ENCODE measurements at regions not wholly inside any gene's neighbourhood (a gene's known extent, or its start where the extent isn't known, plus 50 kb on each side); places are given as distances from the start of the nearest gene placed in this dataset.
"Not testable (repeated sequence)": the region's sequence is repeated elsewhere in the genome, so short reads cannot be mapped to it uniquely, and the experiment has no call there.

DNA sequence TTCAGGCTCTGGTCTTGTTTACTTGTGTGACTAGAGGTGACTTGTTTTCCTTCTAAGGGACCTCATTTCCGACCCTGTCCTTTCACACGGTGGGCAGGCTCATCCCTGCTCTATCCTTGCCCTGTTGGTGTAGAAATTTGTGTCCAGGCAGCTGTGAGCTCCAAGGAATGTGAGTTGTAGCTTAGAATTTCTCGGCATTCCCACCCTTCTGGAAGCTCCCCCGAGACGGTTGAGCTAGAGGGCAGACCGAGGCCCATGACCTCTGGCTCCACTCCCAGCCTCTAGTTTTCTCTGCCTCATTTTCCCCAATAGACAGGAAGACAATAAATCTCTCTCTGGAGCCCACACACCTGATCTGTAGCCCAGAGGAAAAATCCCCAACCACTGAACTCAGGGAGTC lies 100.9 kb downstream of the NAV1 start:
- DNase-seq: no peak

DNA sequence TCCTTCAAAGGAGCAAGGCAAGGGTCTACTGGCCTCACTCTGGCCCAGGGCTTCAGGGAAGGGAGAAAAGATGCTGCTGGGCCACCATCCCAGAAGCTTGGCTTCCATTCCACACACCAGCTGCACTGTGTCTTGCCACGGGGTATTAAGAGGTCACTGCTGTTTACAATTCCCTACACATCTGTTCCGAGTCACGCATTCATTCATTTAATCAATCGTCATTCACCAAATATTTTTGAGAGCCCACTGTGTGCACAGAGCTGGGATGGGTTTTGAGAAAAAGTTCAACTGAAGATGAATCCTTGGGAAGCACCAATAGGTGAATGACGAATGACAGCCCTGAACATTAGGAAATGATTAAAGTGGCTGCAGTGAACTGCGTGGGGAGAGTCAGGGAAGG lies 101.7 kb downstream of the NAV1 start:
- no peak for DNase-seq

DNA sequence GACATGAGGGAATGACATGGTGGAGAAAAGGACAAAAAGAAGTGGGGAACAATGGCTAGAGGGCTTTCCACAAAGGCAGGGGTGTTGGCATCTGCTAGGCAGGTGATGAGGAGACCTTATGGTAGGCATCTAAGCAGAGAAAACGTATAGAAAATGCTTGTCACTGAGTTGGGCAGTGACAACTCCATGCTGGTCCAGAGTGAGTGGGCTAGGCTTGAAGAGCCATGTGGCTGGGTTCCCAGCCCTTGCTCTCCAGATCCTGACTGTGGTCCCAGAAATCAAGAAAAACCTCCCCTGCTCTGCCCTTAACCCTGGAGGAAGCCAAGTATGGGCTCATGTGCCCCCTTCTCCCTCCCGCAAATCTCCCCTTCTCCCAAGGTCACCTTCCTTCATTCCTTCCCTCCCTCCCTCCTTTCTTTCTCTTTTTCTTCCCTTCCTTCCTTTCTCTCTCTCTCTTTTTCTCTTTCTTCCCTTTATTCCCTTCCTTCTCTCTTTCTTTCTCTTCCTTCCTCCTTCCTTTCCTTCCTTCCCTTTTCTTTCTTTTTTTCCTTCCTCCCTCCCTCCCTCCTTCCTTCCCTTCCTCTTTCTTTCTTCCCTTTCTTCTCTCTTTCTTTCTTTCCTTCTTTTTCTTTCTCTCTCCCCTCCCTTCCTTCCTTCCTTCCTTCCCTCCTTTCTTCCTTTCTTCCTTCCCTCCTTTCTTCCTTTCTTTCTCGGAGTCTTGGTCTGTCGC lies 102.8 kb downstream of the NAV1 start:
- DNase-seq: no peak

DNA sequence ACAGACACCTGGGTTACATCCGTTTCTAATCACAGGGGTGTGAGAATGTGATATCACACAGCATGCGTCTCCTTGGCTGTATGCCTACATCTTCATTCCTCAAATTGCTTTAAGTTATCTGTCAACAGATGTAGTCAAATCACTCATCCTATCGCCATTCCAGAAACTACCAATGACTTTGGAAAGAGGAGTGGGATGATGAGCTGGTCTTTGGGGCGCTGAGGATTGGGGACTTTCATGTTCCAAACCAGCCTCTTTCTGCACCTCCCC lies 104.8 kb downstream of the NAV1 start:
- DNase-seq: no peak

DNA sequence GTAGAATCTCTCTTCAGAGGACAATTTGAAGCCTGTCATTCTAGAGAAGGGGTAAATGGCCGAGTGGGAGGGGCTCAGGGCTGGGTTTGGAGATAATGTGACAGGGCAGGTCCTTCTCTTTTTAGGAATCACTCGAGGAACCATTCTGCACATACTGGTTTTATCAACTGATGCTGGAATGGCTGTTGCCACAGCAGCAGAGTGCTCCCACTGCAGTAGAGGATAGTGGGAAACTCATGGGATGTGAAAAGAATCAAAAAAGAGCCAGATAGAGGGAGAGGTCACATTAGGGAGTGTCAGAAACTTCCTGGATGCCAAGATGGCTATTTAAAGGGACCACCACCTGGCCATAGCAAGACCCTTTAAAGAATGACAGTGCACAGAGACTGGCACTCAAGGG lies 105.3 kb downstream of the NAV1 start:
- DNase-seq: no peak

DNA sequence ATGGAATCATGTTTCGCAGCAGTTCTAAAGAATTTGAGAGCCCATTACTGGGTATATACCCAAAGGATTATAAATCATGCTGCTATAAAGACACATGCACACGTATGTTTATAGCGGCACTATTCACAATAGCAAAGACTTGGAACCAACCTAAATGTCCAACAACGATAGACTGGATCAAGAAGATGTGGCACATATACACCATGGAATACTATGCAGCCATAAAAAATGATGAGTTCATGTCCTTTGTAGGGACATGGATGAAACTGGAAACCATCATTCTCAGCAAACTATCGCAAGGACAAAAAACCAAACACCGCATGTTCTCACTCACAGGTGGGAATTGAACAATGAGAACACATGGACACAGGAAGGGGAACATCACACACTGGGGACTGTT lies 106.1 kb downstream of the NAV1 start:
- DNase-seq: not testable (repeated sequence)

DNA sequence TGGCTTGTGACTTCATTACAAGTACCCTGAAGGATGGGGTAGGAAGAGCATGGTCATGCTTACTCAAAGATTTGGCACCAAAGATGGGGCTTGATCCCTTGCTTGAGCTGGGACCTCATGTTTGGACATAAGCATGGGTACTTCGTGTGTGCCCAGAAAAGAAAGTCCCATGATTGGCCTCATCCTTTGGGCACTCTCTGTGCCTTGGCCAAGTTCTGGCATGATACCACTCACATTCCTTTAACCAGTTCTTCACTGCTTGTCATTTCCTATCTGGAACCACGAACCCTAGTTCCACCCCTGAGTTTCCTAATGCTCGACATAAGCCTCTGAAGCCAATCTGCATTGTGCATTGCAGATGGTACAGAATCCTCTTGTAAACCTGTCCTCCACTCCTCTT lies 107.0 kb downstream of the NAV1 start:
- DNase-seq: no peak

DNA sequence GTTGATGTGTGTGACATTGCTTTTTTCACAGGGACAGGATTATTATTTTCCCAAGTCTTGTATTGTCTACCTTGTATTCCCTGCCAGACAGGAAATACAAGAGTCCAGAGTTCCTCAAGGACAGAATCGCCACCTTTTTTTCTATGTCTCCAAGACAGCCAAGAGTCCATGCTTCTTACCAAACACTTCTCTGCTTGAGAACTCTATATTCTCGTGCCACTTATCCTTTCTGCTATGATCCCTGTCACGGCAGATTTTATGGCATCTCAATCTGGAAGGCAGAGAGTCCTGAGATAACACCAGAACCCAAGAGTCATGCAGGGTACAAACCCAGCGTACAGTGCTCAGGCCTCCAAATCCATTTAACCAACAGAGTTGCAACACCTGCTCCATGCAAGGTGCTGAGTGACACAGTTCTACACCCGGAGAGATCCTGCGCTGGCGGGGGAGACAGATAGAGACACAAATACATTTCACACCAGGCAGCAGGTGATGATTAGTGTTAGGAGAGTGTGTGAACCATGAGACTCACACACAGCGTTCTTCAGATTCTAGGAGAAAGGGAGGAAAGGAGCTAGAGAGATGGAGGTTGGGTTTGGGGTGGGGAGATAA lies 107.6 kb downstream of the NAV1 start:
- no peak for DNase-seq

DNA sequence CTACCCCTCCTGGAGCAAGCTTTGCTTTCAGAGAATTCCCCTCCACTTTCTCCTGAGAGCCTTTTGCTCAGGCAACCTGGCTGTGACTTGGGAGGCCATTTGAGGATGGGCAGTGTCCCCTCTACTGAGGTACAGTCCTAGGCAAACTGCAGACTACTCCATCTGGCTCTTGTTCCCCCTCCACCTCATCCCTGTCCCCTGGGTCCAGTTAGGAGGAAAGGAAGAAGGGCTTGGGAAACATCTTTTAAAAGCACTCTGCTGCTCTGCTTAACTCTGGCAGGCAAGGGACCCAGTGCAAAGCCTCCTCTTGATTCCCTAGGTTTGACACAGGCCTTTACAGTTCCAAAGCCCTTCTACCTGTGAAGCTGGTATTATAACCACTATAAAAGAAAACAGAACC lies 108.2 kb downstream of the NAV1 start:
- DNase-seq: no peak

DNA sequence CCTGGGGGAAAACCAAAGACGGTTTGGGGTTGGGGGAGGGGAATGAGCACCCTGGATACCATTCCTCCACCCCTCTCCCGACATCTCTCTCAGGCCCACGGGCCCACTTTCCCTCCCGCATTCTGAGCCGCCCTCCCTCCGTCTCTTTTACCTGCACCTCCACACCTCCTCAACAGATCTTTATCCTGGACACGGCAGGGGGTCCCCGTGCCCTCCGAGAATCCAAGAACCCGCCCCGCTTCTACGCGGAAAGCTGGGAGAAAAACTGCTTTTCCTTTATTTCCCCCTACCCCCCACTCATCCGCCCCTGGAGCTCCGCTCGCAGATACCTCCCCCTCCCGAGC lies 108.8 kb downstream of the NAV1 start:
- DNase-seq: no peak

DNA sequence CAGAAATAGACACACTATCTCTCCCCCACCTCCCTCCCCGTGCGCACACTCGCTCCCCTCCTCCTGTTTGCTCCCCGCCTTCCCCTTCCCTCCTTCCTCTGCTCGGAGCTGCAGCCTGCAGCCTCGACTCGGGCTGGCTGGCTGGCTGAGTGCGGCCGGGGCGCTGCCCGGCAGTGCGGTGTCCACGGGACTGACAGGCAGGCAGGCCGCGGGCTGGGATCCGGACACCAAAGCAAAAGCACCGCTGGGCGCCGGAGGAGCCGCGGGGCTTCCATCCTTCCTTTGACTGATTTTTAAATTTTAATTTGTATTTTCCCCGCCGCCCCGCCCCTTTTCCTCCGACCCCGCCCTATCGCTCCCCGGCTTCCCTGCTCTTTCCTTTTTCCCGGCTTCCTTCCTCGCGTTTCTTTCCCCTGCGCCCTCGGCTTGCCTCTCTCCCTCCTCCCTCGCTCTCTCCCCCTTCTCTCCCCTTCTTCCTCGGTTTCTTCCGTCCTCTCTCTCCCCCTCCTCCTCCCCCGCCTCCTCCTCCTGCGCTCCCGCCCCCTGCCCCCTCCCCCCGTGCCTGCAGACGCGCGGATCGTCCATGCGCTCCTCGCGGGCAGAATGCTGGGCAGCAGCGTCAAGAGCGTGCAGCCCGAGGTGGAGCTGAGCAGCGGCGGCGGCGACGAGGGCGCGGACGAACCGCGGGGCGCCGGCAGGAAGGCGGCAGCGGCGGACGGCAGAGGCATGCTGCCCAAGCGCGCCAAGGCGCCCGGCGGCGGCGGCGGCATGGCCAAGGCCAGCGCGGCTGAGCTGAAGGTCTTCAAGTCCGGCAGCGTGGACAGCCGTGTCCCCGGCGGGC lies 109.4 kb downstream of the NAV1 start:
- DNase-seq: no peak

DNA sequence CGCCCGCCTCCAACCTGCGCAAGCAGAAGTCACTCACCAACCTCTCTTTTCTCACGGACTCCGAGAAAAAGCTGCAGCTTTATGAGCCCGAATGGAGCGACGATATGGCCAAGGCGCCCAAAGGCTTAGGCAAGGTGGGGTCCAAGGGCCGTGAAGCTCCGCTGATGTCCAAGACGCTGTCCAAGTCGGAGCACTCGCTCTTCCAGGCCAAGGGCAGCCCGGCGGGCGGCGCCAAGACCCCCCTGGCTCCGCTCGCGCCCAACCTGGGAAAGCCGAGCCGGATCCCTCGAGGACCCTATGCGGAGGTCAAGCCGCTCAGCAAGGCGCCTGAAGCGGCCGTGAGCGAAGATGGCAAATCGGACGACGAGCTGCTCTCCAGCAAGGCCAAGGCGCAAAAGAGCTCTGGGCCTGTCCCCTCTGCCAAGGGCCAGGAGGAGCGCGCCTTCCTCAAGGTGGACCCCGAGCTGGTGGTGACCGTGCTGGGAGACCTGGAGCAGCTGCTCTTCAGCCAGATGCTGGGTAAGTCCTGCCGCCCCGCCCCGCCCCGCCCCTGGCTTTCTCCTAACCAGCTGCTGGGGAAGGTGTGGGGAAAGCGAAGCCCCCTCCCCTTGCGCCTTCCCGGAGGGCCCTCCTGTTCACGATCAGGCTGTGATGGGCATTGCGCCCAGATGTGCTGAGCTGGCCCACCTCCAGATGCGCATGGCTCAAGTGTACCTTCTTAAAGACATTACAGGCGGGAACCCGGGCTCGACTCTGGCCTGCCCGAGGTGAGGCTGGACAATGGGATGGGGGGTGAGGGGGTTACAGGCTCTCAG lies 110.2 kb downstream of the NAV1 start:
- no peak for DNase-seq

DNA sequence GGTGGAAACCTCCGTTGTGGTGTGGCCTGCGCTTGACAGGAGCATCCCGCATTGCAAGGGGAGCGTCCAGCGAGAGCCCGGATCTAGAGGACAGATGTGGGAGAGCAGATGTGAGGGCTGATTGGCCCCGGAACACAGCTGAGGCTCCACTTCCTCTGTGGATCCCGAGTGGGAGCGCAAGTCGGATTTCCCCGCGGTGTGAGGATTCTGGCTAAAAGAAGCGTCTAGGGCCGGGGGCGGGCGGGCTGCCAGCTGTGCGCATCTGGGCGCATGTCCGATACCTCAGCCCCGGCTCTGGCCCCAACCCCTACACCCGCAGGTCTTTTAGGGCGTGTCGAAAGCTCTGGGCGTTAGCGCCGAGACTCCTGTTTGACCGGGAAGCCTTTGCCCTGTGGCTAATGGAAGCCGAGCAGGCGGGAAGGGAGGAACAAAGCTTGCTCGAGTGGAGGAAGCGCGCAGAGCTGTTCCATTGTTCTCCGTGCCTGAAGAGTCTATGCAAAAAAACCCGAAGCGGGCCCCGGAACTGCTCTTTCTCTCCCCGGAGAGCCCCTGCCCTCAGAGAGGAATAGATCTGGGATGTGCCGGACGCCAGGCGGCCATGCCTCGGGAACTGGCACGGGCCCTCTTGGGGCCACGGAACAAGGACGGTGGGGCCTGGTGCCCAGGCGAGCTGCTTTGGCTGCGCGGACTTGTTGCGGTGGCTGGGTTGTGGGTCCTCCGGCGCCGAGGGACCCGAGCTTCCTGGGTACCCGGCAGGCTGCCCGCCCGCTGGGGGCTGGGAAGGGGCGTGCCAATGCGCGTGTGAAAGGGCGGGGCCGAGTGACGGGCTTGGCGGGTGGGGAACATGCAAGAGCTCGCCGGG lies 111.1 kb downstream of the NAV1 start:
- DNase-seq: no peak

DNA sequence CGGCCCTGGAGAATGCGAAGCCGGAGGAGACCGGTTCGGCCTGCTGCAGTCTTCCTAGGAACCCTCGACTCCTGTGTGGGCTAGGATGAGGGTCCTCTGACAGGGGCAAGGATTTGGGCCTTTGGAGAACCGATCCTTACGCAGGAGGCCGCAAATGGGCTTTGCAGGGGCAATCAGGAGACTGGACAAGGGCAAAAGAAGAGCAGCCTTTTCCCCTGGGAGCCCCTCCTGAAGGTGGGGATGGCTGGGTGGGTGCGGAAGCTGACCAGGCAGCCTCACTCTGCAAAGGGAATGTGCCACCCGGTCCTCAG lies 111.7 kb downstream of the NAV1 start:
- no peak for DNase-seq

DNA sequence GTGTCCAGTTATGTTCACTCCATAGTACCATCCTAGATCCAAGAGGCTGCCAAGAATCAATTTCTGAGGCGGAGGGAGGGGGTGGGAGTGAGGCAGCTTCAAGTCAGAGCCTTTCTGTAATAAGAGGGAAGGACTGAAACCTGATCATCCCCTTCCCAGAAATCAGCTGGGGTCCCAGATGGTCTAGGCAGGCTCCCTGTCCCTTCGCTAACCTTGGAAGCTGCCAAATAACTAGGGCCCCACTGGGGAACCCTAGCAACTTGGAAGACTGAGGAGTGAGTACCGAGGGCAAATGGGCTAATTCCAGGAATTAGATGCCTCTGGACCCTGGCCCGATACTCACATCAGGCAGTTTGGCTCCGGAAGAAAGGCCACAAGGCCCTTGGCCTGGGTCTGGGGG lies 113.3 kb downstream of the NAV1 start:
- DNase-seq: no peak

DNA sequence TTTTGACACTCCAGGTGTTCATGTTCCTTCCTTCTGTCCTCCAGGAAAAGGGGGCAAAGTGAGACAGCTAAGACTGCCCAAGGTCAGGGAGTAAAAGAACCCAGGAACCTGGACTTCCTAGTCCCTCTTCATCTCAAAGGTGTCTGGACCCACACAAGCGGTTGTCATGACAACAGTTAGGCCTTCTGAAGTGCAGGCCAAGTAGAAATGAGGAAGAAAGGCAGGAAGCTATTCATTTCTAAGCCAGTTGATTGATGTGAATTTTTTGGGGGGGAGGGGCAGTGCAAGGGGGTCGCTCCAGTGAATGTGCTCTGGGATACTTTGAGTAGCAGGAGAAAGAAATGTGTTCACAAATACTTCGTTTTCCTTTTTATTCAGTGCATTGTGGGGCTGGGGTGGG lies 114.3 kb downstream of the NAV1 start:
- no peak for DNase-seq

DNA sequence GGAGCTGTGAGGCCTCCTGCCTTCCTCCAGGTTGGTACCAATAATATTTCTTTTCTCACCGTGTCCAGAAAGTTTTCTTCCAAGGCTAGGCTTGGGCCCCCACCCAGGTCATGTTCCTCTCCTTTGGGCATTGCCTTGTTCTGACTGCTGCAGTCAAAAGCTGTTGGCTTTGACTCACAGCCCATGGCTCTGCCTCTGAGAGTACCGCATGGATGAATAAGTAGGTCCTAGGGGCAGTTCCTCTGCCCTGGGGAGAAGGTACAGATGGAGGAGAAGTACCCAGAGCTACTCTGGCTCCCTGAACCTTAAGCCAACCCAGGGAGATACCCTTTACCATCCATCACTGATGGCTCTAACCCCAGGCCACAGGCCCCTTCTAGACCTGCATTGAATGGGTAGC lies 115.0 kb downstream of the NAV1 start:
- DNase-seq: no peak

DNA sequence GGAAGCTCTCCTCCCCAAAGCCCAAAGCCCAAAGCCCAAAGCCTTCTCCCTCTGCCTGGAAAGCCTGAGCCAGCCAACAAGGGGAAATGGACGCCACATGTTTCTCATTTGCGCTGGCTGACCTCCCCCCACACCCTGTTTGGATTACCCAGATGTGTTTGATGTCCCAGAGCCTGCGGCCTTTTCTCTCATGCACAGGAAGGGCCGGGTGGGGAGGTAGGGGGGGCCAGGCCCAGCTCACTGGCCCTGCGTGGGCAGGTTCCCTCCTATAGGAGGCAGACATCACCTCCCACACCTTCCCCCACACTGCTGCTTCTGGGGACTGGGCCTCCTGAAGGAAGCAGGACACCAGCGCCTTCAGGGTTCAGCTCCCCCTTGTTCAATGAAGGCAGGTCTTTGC lies 116.3 kb downstream of the NAV1 start:
- DNase-seq: no peak

DNA sequence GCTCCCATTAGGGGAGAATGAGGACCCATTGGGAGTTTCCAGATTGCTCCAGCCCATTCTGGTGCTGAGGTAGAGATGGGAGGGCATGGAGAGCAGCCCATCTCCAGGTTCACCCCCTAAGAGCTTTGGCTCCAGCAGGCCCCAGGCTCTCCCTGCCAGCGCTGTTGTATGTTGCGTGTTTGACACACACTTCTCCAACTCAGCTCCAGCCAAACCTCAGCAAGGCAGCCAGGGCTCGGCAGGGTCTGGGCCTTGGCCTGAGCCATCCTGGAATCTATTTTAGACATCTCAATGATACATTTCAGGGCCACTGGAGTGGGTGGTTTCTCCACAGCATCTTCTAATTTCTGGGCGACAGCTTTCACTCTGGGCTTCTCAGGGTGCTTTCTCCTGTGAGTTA lies 117.0 kb downstream of the NAV1 start:
- no peak for DNase-seq

DNA sequence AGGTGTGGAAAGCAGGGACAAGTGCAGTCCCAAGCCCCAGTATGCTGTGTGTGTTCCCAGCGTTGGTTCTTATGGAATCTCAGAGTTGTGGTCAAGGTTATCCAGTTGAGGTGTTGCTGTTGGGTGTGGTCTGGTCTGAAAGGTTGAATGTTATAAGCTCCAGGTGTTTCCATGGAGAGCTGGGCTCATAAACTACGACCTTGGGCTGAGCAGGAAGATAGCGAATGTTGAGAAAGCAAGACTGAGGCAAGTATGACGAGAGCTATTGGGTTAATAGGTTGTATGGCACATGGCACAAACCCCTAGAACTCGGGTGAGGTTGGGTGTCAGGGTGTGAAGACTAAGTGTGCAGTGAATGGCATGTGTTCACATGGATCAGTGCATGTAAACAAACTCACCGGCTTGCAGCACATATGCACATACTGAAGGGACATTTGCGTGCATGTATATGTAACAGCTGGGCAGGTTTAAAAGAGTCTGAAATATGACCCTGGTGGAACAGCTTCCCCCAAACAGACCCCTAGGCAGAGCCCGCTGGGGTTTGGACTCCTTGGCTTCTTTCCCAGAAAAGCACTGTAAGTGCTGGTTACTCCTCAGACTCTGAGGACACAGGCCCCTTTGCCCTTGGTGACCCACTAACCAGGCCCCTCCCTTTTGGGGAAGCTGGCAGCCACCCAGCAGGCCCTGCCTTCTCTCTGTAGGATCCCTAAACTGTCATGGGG lies 117.5 kb downstream of the NAV1 start:
- no peak for DNase-seq

DNA sequence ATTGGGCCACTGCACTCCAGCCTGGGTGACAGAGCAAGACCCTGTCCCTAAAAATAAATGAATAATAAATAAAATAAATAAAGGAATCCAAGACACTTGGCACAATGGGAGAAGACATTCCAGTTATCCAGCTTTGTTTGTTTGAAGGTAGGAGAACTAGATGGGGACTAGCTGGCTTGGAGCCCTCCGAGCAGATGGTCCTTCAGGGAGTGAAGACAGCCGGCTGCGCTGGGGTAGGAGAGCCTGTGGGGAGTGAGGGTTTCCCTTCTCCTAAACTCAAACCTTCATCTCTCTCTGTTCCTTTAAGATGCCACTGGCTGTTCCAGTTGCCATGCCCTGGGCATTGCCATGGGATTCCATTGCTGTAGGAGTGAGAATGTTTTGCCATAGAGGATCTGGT lies 120.6 kb downstream of the NAV1 start:
- DNase-seq: no peak
